GM21786 (cell line): ENCODE measurements at regions not wholly inside any gene's neighbourhood (a gene's known extent, or its start where the extent isn't known, plus 50 kb on each side); places are given as distances from the start of the nearest gene placed in this dataset.

Source experiments
- ATAC-seq: cut with Tn5 transposase; IDR thresholded peaks from one replicate; pipeline ENCODE4 v1.9.1; 2021; ENCODE audit not compliant: unreplicated experiment

DNA sequence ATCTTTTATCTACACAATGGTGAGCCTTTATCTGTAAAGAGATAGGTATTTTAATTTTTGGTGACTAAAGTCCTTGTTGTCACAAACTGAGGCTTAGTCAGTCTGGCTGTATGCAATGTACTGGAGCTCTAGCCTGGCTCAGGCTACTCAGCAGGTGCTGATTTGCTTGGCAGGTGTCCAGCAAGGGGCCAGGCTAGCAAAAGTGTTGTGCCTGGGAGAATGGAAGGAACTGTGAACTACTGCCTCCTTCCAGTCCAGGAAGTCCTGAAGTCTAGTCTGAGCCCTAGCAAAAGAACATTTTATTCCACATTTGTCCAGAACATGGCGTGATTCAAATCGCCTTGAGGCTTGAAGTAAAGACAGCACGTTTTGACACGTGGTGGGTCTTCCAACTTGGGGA lies 260.5 kb downstream of the CCDC85A start:
- ATAC-seq, result no peak

DNA sequence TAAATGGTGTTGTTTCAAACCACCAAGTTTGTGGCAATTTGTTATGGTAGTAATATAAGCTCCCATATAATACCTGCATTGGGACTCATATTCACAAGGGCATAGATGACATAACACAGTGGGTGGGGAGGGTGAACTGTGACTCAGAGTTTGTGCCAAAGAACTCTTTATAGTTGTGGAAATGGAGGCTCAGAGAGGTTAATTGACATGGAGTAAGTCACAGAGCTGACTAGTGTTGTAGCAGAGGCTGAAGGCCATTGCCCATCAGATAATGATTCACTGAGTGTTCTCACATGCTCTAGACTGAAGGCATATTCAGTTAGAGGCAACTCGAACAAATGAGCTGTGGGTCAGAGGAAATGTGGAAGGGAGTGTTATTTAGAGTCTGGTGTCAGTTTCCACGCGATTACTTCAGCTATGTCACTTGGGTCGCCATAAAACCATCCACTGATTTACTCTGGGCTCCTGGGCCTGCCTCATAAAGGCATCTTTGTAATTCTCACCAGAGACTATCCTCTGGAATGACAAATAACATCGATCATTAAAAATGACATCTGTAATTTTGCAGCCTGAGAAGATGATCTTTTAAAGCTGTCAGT lies 264.7 kb downstream of the CCDC85A start:
- ATAC-seq, result no peak

DNA sequence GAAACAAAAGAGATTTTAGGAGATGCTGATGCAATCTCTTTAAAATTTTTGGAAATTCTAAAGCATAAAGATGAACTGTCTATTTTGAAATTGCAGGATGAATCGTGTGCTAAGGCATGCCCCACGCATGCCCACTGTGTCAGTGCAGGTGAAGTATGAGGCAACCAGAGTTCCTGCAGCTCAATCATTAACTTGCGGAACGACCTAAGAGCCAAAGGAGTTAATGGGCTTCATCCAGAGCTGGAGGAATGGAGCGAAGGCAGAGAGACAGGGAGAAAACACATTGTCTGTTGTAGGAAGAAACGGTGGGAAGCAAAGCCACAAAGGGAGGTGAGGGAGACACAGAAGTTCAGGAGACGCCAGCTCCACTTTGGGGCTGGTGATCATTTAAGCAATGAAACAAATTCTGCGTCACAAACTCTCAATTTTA lies 265.2 kb downstream of the CCDC85A start:
- no peak for ATAC-seq

DNA sequence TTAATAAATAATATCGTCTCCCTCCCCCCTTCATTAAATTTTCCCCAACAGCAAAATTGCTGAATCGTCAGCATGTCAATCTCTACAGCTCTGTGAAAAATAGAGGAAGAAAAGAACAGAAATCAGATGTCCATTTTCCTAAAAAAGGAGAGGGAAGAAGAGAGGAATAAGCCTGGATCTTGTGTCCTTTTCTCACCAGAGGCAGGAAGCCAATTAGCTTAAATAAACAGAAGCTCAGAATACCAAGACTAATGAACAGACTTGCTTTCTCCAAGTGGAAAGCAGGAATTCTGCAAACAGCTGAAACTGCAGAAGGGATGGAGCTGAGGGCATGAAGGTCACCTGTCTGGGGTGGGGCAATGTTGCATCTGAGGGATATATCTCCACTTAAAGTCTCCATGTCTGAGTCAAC lies 265.7 kb downstream of the CCDC85A start:
- ATAC-seq, result no peak

DNA sequence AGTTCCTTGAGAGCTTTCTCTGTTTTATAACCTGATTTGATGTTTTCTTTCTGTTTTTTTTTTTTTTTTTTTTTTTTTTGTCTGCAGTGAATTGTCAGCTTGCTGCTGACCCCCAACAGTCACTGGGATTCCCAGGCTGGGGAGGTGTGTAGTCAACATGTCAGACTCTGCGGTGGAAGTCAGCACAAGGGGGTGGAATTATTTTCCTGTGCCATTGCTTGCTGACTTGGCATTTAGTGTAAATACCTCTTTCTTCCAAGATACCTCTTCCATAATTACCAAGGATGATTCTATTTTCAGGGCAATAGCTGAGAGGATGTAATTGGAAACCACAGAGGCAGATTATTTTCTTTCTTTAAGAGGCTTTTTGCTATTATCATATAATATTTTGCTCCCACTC lies 266.3 kb downstream of the CCDC85A start:
- ATAC-seq, result no peak

DNA sequence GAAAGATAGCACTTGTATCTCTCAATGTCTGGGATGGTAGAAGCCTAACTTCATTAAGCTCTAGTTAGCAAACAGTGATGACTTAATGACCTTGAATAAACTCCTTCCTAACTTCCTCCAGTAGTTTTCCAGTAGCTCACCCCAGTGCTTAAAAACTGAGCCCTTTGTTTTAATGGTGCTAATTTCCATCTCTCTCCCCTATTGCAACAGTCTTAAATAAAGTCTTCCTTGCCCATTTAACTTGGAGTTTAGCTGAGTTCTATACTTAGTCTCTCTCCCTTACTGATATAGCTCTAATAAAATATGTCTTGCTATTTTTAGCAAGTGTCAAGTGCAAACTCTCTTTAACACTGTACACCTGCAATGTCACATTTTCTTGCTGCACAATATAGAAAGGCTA lies 267.0 kb downstream of the CCDC85A start:
- ATAC-seq, result no peak

DNA sequence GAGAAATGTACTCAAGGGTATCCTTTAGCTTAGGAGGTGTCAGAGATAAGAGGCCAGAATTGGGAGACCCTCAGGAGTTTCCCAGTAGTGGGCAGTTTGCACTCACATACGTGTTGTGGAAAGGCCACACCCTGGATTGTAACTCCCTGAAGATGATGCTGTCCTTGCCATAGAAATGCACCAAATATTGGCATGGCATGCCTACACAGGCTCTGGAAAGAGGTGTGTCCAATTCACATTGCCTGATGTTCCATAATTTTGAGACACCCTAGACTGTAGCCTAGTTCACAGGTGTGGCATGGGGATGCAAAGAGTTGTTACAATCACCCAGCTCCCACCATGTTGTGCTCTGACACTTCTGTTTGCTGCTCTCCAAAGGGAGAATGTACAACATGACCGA lies 271.9 kb downstream of the CCDC85A start:
- ATAC-seq, result no peak

DNA sequence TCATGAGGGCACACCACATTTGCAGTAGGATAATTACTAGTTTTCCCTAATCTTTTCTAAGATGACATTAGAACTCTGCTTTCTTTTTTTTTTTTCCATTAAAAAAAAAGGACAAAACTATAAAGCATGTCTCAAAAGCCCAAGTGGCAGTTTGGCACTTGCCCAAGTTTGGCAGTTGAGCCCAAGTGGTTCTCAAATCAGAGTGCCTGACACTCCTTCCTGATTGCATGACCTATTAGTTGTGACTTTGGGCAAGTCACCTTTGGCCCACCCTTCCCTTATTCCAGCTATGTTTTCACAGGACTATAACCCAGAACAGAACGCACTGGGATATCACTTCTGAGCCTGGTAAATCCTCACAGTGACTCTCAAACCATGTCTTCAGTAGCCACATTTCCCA lies 273.0 kb downstream of the CCDC85A start:
- ATAC-seq, result no peak

DNA sequence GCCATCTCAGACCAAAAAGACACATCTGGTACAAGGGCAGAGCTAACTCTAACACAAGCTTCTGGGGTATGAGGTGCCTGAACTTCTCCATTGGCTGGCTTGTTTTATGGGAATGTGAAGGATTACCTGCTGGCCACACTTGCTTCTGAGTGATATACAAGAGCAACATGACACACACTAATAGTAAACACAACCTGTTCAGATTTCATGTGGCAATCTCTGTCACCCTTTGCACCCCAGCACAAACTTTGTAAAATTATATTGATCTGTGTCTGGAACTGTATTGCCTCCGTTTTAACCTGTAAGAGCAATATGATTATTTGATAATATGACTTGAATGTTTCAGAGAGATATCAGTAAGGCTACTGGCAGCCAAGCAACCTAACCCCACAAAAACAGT lies 276.7 kb downstream of the CCDC85A start:
- ATAC-seq, result no peak

DNA sequence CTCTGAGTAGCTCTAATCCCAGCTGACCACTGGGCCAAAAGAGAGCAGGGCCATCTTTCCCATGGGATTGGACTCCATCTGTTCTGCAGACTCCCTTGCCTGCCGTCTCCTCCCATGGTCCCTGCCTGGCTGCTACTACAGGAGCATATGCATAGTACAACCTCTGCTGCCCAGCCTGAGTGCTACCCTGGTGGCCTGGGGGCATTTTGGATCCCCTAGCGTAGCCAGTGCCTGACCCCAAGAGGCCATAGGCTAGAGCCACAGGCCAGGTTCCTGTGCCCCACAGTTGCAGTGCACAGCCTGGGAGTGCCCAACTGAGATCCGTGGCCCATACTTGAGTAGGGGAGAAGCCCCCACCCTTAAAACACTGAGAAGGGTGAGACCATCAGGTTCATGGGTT lies 280.3 kb downstream of the CCDC85A start:
- no peak for ATAC-seq

DNA sequence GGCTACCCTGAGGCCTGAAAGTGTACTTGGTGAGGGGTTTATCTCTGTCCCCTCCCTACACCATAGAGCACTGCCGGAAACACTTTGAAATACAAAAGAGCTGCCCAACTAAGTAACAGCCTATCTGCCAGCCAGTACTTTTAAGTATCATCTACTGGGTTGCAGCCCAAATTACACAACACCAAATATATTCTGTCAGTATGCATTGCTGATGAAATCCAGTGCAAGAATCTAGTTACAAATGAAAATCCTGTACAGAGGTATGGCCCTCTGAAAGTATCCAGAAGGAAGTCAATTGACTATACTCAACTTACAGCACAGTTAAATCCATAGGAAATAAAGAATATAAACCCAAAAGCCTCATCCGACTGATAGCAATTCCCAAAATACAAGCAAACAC lies 280.8 kb downstream of the CCDC85A start:
- ATAC-seq, result no peak

DNA sequence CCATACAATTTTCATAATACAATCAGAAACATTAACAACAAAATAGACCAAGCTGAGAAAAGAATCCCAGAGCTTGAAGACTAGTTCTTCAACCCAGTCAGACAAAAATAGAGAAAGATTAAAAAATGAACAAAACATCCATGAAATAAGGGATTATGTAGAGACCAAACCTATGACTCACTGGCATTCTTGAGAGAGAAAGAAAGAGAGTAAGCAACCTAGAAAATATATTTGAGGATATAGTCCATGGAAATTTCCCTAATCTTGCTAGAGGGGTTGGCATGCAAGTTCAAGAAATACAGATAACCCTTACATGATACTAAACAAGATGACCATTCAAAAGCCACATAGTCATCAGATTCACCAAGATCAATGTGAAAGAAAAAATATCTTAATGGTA lies 281.7 kb downstream of the CCDC85A start:
- ATAC-seq, result no peak

DNA sequence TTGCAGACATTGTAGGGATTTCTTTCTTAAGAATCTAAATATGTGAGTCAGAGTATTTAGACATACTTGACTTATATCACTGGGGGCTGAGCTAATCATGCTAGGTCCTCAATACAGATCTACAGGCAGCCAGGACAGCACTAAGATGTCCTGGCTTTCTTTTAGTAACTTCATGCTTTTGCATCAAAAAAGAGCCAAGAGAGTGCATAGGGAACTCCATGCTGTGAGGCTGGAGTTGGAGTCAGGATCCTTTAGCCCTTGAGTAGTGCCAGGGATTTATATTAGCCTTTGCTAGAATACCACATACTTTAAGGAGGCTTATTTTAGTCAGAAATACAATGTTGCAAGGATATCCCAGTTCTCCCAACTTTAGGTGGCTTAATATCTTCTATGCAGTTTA lies 289.7 kb downstream of the CCDC85A start:
- no peak for ATAC-seq

DNA sequence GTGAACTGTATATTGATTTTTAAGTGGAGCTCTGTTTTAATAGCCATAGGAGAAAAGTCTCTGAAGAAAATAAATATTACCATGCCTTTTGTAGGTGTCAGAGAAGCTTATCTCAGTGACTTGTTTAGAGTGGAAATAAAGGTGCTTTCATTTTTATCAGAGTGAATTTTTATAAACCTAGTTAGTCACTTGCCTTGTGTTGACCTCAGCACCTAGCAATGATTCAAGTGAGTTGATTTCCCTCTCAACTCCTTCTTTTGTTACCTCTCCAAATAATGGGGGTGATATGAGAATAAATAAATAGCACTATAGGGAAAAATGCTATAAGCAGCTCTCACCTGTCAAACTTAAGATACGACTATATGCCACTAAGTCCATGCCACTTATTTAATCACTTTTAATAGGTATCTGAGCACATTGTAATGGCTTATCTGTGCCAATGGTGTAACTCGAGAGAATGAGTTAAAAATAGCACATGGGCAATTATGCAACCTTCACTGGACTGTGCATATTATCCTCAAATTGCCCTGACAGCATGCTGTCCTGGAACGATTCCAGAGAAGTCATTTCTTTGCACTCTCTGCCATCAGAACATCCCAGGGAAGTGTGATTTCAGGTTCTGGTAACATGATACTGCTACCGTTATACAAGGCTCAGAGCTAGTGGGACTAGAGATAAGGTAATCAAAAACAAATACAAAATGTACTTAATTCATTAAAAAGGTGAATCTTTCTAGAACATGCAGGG lies 290.8 kb downstream of the CCDC85A start:
- ATAC-seq, result no peak

DNA sequence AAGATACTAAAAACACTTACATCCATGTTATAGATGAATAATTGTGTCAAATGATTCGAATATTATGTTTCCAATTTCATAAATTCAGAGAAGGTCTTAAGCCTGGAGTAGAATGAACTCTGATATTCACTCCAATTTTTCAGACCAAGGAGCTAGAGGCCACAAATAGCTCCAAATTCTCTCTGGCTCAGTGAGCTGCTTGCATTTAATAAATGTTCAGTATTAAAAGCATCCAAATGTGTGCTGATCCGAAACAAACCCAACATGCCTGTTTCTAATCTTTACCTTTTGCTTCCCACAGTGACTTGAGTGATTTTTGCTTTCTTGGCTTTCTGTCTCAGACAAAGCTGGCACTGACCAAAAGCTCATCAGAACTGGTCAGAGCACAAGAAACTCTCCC lies 291.4 kb downstream of the CCDC85A start:
- no peak for ATAC-seq

DNA sequence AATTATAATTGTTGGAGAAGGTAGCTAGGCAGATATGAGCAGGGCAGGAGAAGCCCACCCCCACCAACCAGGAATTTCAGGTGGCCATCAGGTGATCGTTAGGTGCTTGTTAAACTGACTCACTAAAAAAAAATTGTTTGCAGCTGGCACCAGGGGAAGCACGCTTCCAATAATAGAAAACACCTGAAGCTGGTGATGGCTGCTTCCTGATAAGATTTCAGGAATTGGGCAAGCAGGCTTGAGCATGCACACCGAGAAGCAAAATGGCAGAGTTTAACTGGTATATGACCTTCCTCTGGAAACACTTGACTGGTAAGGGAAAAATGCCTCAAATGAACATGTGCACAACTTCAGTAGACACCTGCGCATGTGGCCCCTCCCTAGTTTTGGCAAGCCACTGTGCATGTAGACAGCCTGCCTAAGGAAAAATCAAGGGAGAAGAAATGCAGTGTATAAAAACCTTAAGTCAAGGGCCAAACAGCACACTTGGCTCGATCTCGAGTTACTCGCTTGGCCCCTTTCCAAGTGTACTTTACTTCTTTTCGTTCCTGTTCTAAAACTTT lies 292.8 kb downstream of the CCDC85A start:
- no peak for ATAC-seq

DNA sequence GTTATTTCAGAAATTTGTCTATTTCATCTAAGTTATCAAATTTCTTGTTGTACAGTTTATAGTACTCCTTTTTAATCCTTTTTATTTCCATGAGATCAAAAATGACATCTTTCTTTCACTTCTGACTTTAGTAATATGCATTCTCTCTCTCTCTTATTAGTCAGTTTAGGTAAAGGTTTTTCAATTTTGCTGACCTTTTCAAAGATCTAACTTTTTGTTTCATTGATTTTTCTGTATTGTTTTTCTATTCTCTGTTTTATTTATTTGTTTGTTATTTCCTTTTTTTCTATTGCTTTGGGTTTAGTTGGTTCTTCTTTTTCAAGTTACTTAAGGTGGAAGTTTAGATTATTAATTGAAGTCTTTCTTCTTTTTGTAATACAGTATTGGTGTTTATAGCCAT lies 294.2 kb downstream of the CCDC85A start:
- ATAC-seq, result no peak

DNA sequence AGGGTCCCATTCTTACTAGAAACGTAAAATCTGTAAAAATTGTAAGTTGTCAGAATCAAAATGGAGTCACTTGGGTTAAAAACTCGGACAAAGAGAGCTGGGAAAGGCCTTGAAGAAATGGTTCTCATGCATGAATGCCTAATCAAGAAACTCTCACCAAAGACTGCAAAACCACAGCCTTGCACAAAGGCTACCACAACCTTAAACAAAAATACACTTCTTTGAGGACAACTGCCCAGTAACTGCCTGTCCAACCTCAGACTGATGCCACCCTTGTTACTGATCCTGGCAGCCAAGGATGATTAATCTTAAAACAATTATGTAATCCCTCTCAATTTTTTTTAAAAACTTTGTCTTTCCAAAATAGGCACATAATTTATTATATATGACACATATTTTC lies 299.3 kb downstream of the CCDC85A start:
- ATAC-seq, result no peak

DNA sequence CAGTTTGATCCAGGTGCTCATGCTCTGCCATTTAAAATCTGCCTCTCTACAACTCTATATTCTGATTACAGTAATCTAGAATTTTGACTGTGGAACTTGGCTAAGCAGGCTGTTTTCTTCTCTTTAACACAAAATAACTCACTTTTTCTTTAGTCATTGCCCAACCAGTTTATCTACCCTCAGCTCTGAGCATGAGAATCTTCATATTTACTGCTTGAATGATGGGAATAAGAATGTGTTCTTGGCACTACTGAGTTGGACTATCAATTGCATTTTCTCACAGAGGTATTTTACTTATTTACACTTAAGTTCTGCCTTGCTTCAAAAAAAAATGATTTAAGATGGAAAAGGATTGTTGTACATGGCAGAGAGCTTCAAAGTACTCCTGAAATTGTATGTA lies 301.1 kb downstream of the CCDC85A start:
- ATAC-seq, result no peak

DNA sequence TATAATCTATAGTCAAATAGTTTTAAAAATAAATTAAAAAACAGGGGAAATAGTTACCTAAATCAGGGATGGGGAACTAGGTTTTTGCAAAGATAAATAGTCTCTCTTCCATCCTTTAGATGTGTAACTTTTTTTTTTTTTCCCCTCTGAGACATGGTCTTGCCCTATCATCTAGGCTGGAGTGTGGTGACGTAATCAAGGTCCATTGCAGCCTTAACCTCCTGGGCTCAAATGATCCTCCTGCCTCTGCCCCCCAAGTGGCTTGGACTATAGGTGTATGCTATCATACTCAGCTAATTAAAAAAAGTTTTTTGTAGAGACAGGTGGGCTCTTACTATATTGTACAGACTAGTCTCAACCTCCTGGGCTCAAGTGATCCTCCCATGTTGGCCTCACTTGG lies 316.5 kb downstream of the CCDC85A start:
- ATAC-seq, result no peak

DNA sequence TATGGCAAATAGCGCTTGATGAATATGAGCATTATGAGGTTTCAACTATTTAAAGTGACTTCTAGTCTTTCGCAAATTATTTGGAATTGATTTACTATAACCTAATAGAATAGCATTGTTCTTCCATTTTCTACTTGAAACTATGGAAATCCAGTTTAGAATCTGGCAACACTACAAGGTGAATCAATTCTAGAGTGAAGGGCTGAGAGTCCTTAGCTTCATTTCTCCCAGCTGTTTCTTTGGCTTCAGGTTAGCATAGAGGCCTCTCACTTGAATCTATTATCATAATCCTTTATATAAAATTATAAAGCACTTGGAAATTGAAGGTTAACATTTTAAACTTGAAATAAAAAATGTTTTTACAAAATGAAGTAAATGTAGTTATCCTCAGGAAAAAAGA lies 318.8 kb downstream of the CCDC85A start:
- ATAC-seq, result no peak

DNA sequence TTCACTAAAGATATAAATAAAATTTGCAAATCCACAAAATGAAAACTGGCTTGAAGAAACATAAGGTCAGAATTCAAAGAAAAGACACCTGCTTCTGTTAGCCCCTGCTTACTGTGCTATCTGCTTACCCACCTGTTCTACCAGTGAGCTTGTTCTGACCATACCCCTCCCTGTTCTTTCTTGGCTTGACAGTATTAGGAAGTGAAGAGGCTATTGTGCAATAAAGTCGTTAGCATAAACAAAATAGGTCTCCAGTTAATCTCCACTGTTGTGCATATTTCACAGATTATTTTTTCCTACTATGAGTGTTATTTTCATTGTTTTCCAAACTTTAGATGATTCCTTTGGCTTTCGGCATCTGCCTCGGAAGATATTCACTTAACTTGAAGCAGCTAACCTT lies 322.1 kb downstream of the CCDC85A start:
- ATAC-seq, result no peak

DNA sequence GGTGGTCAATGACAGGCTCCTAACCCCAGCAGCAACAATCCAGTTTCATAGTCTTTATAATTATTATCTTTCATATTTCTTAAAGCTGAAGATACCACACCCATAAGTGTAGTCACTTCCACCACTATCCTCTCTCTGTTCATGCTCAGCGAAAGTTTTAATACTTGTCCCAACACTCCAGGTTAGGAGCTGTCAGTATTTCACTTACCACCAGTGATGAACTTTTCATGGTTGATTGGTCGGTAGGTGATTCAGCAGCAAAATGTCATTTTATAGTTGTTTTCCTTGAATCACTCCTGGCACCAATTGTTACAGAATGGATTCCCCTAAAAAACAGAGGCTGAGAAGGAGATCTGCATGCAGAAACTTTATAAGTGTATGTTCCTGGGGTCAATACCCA lies 324.9 kb downstream of the CCDC85A start:
- ATAC-seq, result no peak
